ENCODE measurements at regions not wholly inside any gene's neighbourhood (a gene's known extent, or its start where the extent isn't known, plus 50 kb on each side); places are given as distances from the start of the nearest gene placed in this dataset.
"Not testable (repeated sequence)": the region's sequence is repeated elsewhere in the genome, so short reads cannot be mapped to it uniquely, and the experiment has no call there.

DNA sequence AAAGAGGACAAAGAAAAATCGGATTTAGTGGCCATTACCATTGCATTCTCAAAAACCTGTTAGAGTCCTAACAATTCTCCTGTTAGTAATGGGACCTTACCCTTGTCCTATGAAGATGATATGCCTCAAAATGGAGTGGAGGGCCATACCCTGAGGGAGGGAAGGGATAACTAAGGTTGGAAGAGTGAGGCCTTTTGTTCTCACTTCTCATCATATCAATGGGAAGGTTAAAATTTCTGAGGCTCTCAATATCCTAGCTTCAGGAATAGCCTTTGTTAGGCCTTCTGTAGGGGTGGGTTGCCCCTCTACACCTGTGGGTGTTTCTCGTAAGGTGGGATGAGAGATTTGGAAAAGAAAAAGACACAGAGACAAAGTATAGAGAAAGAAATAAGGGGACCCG is 109.4 kb upstream of the SGIP1 start:
- TF ChIP-seq ZNF610 (tag by site-specific recombination; IDR thresholded peaks at IDR 0.05; ENCODE audit: borderline replicate concordance); ZNF121 (tag by site-specific recombination; IDR thresholded peaks at IDR 0.05); ZNF785 (tag by site-specific recombination; IDR thresholded peaks at IDR 0.05); ZBTB7A (tag by site-specific recombination; IDR thresholded peaks at IDR 0.05; ENCODE audit: low read depth); ZNF621 (tag by site-specific recombination; IDR thresholded peaks at IDR 0.05): not testable (repeated sequence)
